Aorta (tissue), 5 donors: ENCODE measurements at regions not wholly inside any gene's neighbourhood (a gene's known extent, or its start where the extent isn't known, plus 50 kb on each side); places are given as distances from the start of the nearest gene placed in this dataset.

Experiments
- ATAC-seq: fragments of 200-7000 bp; cut with Tn5 transposase; one replicate; pipeline ENCODE4 v1.9.1; 2022; ENCODE audit warnings: moderate library complexity; ENCODE audit not compliant: low FRiP score
- DNase-seq, 2 donors: peaks; one replicate each; pipeline ENCODE4 v3.0.0-alpha.2; 2020
- H3K27ac ChIP-seq, 2 donors: one replicate each; pipeline ENCODE4 v1.5.1; 2013; ENCODE audit warnings: low read length in 2 of 2, mild to moderate bottlenecking in 2 of 2, moderate library complexity in 2 of 2, control low read depth in 1 of 2, inconsistent platforms in 1 of 2, low read depth in 1 of 2
- H3K27me3 ChIP-seq, 2 donors: one replicate each; pipeline ENCODE4 v1.6.1; 2013; ENCODE audit warnings: control low read depth in 1 of 2, low read length in 1 of 2, mild to moderate bottlenecking in 1 of 2, moderate library complexity in 1 of 2; ENCODE audit not compliant: insufficient read depth in 2 of 2, control insufficient read depth in 1 of 2
- H3K36me3 ChIP-seq, 2 donors: one replicate each; pipeline ENCODE4 v1.6.1; 2013; ENCODE audit warnings: control low read depth in 1 of 2, low read length in 1 of 2, mild to moderate bottlenecking in 1 of 2; ENCODE audit not compliant: insufficient read depth in 2 of 2, control insufficient read depth in 1 of 2
- H3K4me1 ChIP-seq, 2 donors: one replicate each; pipeline ENCODE4 v1.6.1; 2013; ENCODE audit warnings: low read length in 2 of 2, control low read depth in 1 of 2, mild to moderate bottlenecking in 1 of 2, moderate library complexity in 1 of 2; ENCODE audit not compliant: insufficient read depth in 2 of 2, control insufficient read depth in 1 of 2
- H3K4me3 ChIP-seq, 2 donors: one replicate each; pipeline ENCODE4 v1.5.1; 2013; ENCODE audit warnings: low read length in 2 of 2, control low read depth in 1 of 2, mild to moderate bottlenecking in 1 of 2
- H3K9me3 ChIP-seq: one replicate; pipeline ENCODE4 v1.6.1; 2013; ENCODE audit warnings: mild to moderate bottlenecking, low read length; ENCODE audit not compliant: control insufficient read depth
- WGBS, 2 donors: extraction: QIAGEN DNeasy Blood & Tissue Kit; methylation state at CpG; one replicate each; pipeline ENCODE4 v1.1.7; 2013; 5-methylcytosine and 5-hydroxymethylcytosine counted together
- intact Hi-C, 2 donors: fragments of 100-400 bp; cut with DNase I; formaldehyde crosslinking; loops; one replicate each; pipeline versions ENCODE4 v1.14.2 to v1.15.0; 2022
- donor health status: healthy with polysubstance abuse.
- donor health status: Bipolar disorder and iron deficiency.
- donor health status: DM: no; HTN: no; CAD: no.
- donor health status: DM: no; HTN: no; CAD: no.
- donor health status: DM: yes; HTN: yes; CAD: no.

GRCh38 chr2:74036010-74036409, 51.3 kb downstream of the TET3 start:
- Histone ChIP-seq H3K27me3 (no peaks in the 10 kb centered on the region), H3K27ac (no peak overlapping the region), H3K4me1 (no peaks in the 10 kb centered on the region), H3K36me3 (no peaks in the 10 kb centered on the region), H3K4me3 (no peak overlapping the region), H3K9me3 (no peaks in the 10 kb centered on the region)
- no peak for DNase-seq
- intact Hi-C loops = no loop called here
- ATAC-seq = no peak
- 96% methylated on average over 7 of the region's 7 CpGs for WGBS, 2 donors

- no peak for ATAC-seq
- no peaks in the 10 kb centered on the region for H3K36me3 ChIP-seq
- WGBS, 2 donors = 89 to 93% methylated on average over 4 of the region's 4 CpGs
- no peaks in the 10 kb centered on the region for H3K4me1 ChIP-seq
- intact Hi-C loops = no loop called here
- H3K27me3 ChIP-seq = no peaks in the 10 kb centered on the region
- no peak overlapping the region for H3K4me3 ChIP-seq
- H3K27ac ChIP-seq = no peak overlapping the region
- DNase-seq = no peak
- no peaks in the 10 kb centered on the region for H3K9me3 ChIP-seq
These were observed 51.9 kb downstream of the TET3 start for GRCh38 chr2:74036450-74037195.

- Histone ChIP-seq H3K9me3 (no peaks in the 10 kb centered on the region), H3K36me3 (no peaks in the 10 kb centered on the region), H3K4me3 (no peak overlapping the region), H3K27ac (no peak overlapping the region), H3K27me3 (no peaks in the 10 kb centered on the region), H3K4me1 (no peaks in the 10 kb centered on the region)
- DNase-seq (no peak), ATAC-seq (peak; percentile 64)
- 96 to 100% methylated on average over 1 of the region's 1 CpG for WGBS, 2 donors
- intact Hi-C loops = no loop called here
These were observed 52.7 kb downstream of the TET3 start for GRCh38 chr2:74037379-74037860.

- no peaks in the 10 kb centered on the region for H3K36me3 ChIP-seq
- intact Hi-C loops = no loop called here
- no peak for DNase-seq
- H3K4me3 ChIP-seq = no peak overlapping the region
- H3K27me3 ChIP-seq = no peaks in the 10 kb centered on the region
- no peaks in the 10 kb centered on the region for H3K4me1 ChIP-seq
- ATAC-seq = no peak
- H3K9me3 ChIP-seq = no peaks in the 10 kb centered on the region
- WGBS, 2 donors = 87 to 88% methylated on average over 2 of the region's 2 CpGs
- no peak overlapping the region for H3K27ac ChIP-seq
These were observed 54.9 kb downstream of the TET3 start for GRCh38 chr2:74039611-74040010.

GRCh38 chr2:74041182-74041581, 56.5 kb downstream of the TET3 start:
- ATAC-seq = no peak
- no peaks in the 10 kb centered on the region for H3K27me3 ChIP-seq
- H3K4me1 ChIP-seq = no peaks in the 10 kb centered on the region

GRCh38 chr2:74041726-74042125, 57.0 kb downstream of the TET3 start:
- 96 to 97% methylated on average over 1 of the region's 1 CpG for WGBS, 2 donors
- H3K27me3 ChIP-seq = no peaks in the 10 kb centered on the region
- ATAC-seq (no peak), DNase-seq (no peak)
- H3K9me3 ChIP-seq = no peaks in the 10 kb centered on the region
- no peaks in the 10 kb centered on the region for H3K4me1 ChIP-seq
- H3K27ac ChIP-seq = no peak overlapping the region
- H3K36me3 ChIP-seq = no peaks in the 10 kb centered on the region
- intact Hi-C loops = no loop called here
- H3K4me3 ChIP-seq = no peak overlapping the region

More at GRCh38 chr2:74041182-74041581, 56.5 kb downstream of the TET3 start:
- intact Hi-C loops = no loop called here
- no peak overlapping the region for H3K27ac ChIP-seq
- WGBS, 2 donors = 96% methylated on average over 3 of the region's 3 CpGs
- H3K9me3 ChIP-seq = no peaks in the 10 kb centered on the region
- no peak overlapping the region for H3K4me3 ChIP-seq
- H3K36me3 ChIP-seq = no peaks in the 10 kb centered on the region
- peak in 1 of 2 donors; percentile 61 for DNase-seq

- H3K36me3 ChIP-seq = no peaks in the 10 kb centered on the region
- WGBS, 2 donors = 96 to 98% methylated on average over 3 of the region's 3 CpGs
- ATAC-seq (no peak), DNase-seq (no peak)
- no peak overlapping the region for H3K27ac ChIP-seq
- no peaks in the 10 kb centered on the region for H3K4me1 ChIP-seq
- intact Hi-C loops = no loop called here
- H3K4me3 ChIP-seq = no peak overlapping the region
- H3K9me3 ChIP-seq = no peaks in the 10 kb centered on the region
- no peaks in the 10 kb centered on the region for H3K27me3 ChIP-seq
These were observed 57.9 kb downstream of the TET3 start for GRCh38 chr2:74042606-74043005.

- ATAC-seq (no peak), DNase-seq (no peak)
- Histone ChIP-seq H3K27ac (no peak overlapping the region), H3K27me3 (no peaks in the 10 kb centered on the region), H3K4me1 (no peaks in the 10 kb centered on the region), H3K9me3 (no peaks in the 10 kb centered on the region), H3K36me3 (no peaks in the 10 kb centered on the region), H3K4me3 (no peak overlapping the region)
- 95 to 96% methylated on average over 6 of the region's 6 CpGs for WGBS, 2 donors
- intact Hi-C loops = no loop called here
These were observed 58.9 kb downstream of the TET3 start for GRCh38 chr2:74043345-74044329.
